DOHH2 (cell line): ENCODE measurements at regions not wholly inside any gene's neighbourhood (a gene's known extent, or its start where the extent isn't known, plus 50 kb on each side); places are given as distances from the start of the nearest gene placed in this dataset.

Experiments
- EZH2phosphoT487 ChIP-seq: fragments of 200-600 bp; sonication (generic); IDR thresholded peaks from 2 replicates; pipeline ENCODE4 v1.6.1; 2017; ENCODE audit warnings: borderline replicate concordance, mild to moderate bottlenecking, antibody characterized with exemption, low read length, moderate library complexity, mixed read lengths
- TF ChIP-seq, protein P1 (sequence below): fragments of 200-600 bp; sonication (generic); IDR thresholded peaks from one replicate; pipeline ENCODE4 v1.5.1; 2014; ENCODE audit warnings: antibody characterized with exemption, mild to moderate bottlenecking, low read depth, low read length; ENCODE audit not compliant: poor library complexity, severe bottlenecking

DNA sequence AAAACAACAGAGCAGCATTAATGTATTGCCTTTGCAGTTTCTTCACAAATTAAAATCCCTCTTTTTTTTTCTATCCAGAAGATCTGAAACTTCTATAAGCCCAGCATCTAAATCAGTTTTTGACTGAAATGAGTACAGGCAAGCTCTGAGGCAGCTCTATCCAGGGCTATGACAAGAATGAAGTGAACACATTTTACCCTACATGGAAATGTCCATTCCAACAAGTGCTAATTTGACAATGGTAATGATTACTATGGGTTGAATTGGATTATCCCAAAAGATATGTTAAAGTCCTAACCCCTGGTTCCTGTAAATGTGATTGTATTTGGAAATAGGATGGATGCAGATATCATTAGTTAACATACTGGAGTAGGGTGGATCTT is 115.7 kb downstream of the RPL22L1 start:
- TF ChIP-seq, protein P1, sequence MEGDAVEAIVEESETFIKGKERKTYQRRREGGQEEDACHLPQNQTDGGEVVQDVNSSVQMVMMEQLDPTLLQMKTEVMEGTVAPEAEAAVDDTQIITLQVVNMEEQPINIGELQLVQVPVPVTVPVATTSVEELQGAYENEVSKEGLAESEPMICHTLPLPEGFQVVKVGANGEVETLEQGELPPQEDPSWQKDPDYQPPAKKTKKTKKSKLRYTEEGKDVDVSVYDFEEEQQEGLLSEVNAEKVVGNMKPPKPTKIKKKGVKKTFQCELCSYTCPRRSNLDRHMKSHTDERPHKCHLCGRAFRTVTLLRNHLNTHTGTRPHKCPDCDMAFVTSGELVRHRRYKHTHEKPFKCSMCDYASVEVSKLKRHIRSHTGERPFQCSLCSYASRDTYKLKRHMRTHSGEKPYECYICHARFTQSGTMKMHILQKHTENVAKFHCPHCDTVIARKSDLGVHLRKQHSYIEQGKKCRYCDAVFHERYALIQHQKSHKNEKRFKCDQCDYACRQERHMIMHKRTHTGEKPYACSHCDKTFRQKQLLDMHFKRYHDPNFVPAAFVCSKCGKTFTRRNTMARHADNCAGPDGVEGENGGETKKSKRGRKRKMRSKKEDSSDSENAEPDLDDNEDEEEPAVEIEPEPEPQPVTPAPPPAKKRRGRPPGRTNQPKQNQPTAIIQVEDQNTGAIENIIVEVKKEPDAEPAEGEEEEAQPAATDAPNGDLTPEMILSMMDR = no peak
- no peak for TF ChIP-seq EZH2phosphoT487
